NCI-H128 (cell line): ENCODE measurements at regions not wholly inside any gene's neighbourhood (a gene's known extent, or its start where the extent isn't known, plus 50 kb on each side); places are given as distances from the start of the nearest gene placed in this dataset.

Source experiments
- DNase-seq: peaks from one replicate; lab custom pipeline; 2025; ENCODE audit not compliant: unreplicated experiment; lab: John Stamatoyannopoulos, UW

DNA sequence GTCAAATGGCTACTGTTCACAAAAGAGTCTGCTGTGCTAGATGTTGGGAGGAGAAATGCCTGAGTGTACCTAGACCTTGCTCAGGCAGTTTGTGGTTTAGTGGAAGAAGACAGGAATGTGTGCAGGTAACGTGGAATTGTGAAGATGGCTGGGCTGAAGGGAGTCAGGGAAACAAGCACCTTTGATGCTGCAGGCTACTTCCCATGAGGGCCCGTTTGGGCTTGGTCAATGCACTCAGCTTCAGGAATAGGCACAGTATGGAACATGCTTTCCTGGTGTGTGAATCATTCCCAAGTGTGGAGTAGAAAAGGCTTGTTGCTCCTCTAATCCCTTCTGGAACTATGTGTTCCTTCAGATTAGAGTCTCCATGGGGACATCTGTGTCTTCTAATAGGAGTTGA lies 318.3 kb upstream of the MTNR1B start:
- no peak for DNase-seq

DNA sequence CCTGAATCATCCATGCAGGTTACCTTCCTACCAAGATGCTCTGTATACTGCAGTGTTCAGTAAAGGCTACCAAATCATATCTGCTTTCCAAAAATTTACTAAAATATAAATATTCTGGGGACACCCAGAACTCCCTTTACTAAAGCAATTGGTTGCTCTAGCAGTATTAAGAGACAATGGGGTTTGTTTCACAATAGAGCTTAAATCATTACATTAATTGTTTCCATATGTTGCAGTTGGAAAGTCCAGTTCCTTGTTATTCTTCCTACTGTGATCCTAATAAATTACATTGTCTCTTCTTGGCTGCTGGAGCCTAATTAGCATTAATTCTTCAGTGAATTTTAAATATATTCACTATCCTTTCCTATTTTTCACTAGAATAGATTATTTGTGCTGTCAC lies 316.0 kb upstream of the MTNR1B start:
- DNase-seq, result no peak

- DNase-seq, result no peak
These were observed 312.7 kb upstream of the MTNR1B start for GRCh38 chr11:92656783-92657182.

GRCh38 chr11:92657226-92657625 lies 312.2 kb upstream of the MTNR1B start:
- DNase-seq, result no peak

DNA sequence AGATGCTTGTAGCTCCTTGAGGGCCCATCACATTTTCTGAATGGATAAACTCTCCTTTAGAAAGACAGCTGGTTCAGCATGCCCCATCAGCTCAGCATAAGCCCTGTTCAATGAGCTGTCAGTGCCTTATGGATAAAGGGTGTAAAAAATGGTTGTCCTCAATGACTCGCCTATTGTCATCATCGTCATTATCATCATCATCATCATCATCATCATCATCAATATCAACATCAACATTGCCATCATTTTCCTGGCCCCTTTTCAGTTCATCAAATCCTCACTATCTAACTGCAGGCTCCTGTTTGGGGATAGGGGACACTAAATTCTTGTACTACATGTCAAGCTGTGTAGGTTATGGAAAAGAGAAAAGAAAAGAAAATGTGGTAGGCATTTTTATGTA lies 310.7 kb upstream of the MTNR1B start:
- no peak for DNase-seq

GRCh38 chr11:92659793-92660192 lies 309.7 kb upstream of the MTNR1B start:
- no peak for DNase-seq

DNA sequence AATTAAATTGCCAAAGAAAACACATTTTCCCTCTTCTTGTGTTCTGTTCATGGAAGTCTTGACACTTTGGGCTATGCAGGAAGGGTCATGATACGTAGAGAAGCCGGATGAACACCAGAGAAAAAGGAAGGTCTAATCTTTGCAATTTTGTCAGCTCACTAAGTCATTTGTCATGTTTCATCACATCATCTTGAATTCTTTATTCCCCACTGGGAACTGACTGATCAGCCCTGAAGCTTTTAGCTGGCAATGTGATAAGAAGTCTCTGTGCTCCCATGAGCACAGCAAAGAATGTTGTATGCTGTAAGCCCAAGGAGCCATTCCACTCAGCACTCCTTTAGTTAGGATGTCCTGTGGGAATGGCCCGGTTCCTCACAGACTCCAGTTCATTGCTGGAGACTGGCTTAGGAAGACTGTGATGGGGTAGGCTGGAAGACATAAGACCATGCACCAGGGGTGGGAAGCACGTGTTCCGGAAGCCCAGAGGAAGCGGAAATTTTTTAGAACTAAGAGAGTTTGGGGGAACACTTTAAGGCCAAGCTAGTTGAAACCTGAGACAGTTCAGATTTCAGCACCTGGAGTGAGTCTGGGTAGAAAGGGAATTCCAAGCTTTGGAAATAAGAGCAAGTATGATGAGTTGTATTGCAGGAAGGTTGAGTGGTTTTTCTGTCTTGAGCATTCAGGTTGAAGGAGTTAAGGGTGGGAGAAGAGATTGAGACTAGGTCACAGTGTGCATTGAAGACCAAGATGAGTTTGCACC lies 306.7 kb upstream of the MTNR1B start:
- no peak for DNase-seq

DNA sequence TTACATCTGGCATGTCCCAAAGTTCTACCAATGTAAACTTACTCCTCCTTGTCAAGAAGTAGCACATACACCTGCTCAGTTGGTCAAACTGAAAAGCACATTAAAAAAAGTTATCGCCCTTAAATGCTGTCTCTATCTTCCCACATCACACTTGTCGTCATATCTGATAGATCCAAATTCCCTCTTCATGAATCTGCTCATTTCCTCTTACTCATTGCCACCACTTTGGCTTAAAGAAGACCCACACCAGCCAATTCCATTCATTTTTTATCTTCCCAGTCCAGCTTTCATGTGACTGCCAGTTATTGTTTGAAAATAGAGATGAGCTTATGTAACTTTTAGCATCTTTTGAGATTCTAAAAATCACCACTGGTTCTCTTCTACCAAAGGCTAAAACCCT lies 305.9 kb upstream of the MTNR1B start:
- no peak for DNase-seq

GRCh38 chr11:92667486-92668152 lies 301.8 kb upstream of the MTNR1B start:
- no peak for DNase-seq

DNA sequence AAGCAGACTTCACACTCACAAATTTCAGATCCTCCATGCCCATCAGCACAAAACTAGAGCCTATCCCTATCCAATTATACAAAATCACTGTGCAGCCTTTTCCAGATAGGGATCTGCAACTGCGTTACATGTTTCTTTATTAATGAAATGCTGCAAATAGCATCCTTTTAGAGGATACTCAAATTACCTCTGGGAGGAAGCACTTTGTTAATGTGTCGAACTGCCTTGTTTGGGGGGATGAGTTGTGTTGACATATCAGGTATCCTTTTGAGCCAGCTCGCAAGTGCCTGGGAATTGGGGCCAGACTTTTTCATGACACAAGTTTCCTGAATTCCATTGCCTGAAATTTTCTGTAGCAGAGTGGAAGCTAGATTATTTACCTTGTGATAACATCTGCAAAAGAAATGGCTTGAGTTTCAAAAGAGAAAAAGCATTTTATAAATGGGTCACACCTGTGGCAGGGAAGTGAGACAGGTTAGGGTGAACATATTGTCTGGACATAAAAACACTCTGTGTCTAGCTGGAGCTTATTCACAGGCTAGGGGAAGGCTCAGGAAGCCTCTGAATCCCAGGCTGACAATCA lies 299.1 kb upstream of the MTNR1B start:
- DNase-seq, result peak; percentile 40

- DNase-seq, result no peak
These were observed 298.4 kb upstream of the MTNR1B start for GRCh38 chr11:92671081-92671480.

- no peak for DNase-seq
These were observed 294.1 kb upstream of the MTNR1B start for GRCh38 chr11:92675303-92675702.

GRCh38 chr11:92675810-92676209 lies 293.6 kb upstream of the MTNR1B start:
- DNase-seq, result no peak

- no peak for DNase-seq
These were observed 291.3 kb upstream of the MTNR1B start for GRCh38 chr11:92678008-92678611.

DNA sequence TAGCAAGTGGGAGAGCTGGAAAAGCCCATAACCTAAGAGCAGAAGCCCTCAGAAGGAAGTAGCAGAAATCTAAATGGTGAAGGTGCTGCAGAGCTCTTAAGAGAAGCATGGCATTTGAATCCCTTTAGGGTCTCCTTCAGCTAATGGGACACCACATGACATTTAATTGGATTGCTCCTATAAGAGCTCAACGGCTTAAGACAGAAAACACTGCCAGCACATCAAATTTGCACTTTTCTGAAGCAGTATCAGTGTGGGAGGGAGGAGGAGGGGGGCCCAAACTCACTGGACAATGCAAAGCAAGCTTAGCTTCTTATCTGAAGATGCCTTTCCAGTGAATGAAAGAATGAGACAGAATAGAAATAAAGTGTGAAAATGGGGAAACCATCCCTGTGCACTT lies 287.9 kb upstream of the MTNR1B start:
- no peak for DNase-seq

GRCh38 chr11:92682136-92682535 lies 287.3 kb upstream of the MTNR1B start:
- no peak for DNase-seq

- no peak for DNase-seq
These were observed 286.5 kb upstream of the MTNR1B start for GRCh38 chr11:92682952-92683351.

DNA sequence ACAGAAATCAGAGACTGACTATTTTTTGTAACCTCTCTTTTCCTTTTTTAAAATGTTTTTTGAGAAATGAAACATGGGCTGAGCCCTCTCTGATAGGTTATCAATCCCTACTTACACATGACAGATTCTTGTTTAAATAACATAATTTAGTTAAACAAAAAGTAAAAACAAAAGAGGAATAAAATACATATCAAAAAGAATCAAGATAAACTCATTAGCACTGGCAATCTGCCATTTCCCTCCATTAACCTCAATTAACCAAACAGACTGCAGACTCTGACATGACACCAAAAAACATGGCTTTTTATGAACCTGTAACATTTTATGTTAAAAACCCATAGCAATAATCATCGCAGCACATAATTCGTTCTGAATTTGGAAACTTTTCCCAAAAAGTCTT lies 284.4 kb upstream of the MTNR1B start:
- DNase-seq, result no peak

DNA sequence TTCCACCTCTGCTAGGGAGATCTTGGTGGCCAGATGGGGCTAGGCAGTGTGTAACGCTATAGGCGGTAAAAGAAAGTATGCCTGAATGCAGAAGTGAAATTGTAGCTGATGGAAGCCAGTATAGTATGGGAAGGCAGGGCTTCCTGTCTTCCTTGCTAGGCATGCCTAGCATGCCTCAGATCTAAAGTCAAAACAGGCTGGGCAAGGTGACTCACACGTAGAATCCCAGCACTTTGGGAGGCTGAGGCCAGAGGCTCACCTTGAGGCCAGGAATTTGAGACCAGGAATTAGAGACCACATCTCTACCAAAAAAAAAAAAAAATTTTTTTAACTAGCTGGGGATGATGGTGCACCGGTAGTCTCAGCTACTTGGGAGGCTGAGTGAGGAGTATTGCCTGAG lies 281.7 kb upstream of the MTNR1B start:
- DNase-seq, result no peak

GRCh38 chr11:92688416-92688815 lies 281.0 kb upstream of the MTNR1B start:
- DNase-seq, result no peak

DNA sequence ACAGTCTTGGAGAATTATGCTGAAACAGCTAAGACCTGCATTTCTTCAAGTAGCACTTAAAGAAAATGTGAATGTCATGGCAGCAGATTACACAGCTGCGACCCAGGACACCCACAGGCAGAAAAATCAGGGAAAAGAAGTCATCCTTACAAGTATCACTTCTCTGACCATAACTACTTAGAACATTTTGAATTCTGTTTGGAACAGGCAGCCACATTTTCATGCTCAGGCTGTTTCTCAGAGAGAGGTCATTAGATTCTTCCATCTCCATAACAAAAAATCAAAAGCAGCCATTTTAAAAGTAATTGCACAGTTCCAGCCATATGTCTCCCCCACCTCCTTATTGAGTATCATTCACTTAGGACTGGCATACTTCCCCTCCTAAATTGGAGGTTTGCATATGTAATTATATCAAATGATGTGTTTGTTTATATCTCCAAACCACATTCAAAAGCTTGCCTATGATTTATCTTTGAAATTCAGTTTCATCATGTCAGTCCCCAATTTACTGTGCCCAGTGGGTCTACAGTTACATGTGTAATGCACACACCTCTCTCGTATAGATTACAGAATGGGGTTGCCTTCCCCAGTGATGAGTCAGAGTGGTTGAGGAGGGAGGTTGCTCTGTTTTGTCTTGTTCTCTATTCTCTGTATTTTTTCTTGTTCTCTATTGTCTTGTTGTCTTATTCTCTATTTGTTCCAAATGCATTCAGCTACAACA lies 276.5 kb upstream of the MTNR1B start:
- DNase-seq, result no peak
